ENCODE measurements at regions not wholly inside any gene's neighbourhood (a gene's known extent, or its start where the extent isn't known, plus 50 kb on each side); places are given as distances from the start of the nearest gene placed in this dataset.
A peak's percentile ranks its signal among the peaks of the same experiment; 100 is the strongest.
"Not testable (repeated sequence)": the region's sequence is repeated elsewhere in the genome, so short reads cannot be mapped to it uniquely, and the experiment has no call there.

DNA sequence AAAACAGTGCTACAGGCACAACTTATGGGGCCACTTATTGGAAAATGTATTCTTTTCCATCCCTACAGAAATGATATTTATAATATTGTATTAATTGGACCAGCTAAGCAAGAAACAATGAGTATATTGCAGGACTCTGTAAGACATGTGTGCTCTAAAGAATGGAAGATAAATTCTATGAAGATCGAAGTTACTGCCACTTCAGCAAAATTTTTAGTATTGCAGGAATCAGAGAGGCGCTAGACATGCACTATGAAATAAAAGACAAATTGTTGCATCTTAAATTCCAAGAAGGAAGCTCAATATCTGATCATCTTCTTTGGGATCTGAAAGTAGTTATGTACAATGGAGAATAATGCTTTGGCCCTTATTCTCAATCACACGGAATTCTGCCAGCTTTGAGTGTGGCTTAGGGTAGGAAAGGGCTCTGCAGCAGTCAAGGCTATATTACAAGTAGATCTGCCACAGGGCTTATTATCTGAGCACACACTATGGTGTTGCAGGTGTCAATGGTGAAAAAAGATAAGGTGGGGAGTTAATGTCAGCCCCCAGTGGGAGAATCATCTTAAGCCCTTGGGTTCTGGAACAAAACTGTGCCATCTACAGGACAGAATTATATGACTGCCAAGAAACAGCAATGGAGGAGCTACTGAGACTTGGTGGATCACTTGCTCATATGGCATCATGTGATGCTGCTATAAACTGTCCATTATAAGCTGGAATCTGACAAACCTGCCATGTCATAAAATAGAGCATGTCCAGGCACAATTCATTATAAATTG, 334.0 kb upstream of the NDST3 start:
- DNase-seq: peak; percentile 6

DNA sequence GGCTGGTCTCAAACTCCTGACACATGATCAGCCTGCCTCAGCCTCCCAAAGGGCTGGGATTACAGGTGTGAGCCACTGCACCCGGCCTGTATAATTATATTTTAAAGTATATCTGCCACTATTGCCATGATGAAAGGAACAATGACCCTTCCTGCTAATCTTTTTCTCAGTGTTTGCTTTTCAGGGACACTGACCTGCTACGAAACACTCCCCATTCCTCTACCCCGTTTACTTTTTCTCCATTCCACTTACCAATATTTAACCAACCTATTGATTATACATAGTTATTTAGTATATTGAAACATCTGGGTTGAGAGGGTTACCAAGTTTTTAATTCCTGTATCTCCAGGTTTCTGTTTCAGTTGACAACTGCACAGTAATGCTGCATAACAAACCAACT, 331.9 kb upstream of the NDST3 start:
- no peak for DNase-seq

DNA sequence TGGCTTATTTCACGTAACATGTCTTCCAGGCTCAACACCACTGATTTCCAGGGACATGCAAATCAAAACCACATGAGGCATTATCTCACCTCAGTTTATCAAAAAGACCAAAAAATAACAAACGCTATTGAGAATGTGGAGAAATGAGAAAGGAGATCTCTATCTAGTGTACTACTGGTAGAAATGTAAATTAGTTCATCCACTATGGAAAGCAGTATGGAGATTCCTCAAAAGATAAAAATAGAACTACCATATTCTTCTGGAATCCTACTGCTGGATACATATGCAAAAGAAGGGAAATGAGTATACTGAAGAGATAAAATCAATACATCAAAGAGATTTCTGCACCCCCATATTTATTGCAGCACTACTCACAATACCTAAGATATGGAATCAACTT, 329.6 kb upstream of the NDST3 start:
- DNase-seq: no peak

DNA sequence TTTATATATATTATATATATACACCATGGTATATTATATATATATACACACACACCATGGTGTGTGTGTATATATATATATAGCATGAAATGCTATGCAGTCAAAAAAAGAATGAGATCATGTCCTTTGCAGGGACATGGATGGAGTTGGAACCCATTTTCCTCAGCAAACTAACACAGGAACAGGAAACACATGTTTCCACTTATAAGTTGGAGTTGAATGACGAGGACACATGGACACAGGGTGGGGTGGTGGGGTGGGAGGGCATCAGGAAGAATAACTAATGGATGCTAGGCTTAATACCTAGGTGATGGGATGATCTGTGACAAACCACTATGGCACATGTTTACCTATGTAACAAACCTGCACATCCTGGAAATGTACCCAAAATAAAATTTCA, 293.6 kb upstream of the NDST3 start:
- no peak for DNase-seq

DNA sequence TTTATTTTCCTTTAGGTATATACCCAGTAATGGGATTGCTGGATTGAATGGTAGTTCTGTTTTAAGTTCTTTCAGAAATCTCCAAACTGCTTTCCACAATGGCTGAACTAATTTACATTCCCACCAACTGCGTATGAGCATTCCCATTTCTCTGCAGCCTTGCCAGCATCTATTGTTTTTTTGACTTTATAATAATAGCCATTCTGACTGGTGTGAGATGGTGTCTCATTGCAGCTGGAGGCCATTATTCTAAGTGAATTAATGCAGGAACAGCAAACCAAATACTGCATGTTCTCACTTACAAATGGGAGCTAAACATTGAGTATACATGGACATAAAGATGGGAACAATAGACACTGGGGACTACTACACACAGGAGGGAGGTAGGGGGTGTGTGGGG, 288.9 kb upstream of the NDST3 start:
- not testable (repeated sequence) for DNase-seq

- no peak for DNase-seq
Observed at GRCh38 chr4:117755438-117755837, 278.8 kb upstream of the NDST3 start.

DNA sequence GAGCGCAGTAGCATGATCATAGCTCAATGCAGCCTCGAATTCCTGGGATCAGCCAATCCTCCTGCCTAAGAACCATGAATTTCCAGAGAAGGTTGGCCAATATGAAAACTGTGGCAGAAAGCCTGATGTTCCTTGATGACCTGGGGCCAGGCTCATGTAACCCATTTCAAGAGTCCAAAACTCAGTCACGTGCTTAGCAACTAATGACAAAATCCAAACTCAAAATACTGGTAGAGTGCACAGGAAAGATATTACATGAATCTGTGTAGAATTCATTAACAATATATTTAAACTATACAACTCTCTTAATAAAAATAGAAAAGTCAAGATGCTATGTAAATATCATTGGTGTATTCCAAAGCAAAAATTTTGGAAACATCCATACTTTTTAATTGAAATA, 265.7 kb upstream of the NDST3 start:
- DNase-seq: no peak

DNA sequence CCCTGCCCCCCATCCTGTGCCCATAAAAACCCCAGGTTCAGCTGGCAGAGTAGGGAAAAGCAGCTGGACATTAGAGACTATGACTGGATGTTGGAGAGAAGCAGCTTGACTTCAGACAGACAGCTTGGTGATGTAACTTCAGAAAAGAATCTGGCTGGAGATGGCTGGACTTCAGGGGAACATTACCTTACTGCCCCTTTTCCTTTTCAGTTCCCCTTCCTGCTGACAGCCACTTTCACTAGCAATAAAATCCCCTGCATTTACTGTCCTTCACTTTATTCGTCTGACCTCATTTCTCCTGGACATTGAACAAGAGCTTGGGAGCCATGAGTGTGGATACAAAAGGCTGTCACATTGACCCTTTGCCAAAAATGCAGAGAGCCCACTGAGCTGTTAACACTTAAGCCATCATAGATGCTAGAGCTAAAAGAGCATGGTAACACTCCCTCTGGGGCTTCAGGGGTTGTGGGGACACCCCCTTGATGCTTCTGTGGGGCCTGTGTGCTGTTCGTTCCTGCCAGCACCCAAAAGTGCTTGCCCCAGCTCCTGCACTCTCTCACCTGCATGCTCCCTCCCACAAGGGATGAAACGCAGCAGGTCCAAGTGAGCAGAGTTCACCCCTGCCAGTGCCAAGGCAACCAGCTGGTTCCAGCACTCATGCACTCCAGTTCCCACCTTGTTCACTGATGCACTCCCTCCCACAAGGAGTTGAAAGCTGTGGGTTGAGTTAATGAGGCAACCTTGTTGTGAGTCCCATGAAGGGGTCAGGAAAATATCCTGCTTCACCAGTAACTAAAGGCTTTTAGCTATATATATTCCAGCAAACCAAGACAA, 263.8 kb upstream of the NDST3 start:
- no peak for DNase-seq

DNA sequence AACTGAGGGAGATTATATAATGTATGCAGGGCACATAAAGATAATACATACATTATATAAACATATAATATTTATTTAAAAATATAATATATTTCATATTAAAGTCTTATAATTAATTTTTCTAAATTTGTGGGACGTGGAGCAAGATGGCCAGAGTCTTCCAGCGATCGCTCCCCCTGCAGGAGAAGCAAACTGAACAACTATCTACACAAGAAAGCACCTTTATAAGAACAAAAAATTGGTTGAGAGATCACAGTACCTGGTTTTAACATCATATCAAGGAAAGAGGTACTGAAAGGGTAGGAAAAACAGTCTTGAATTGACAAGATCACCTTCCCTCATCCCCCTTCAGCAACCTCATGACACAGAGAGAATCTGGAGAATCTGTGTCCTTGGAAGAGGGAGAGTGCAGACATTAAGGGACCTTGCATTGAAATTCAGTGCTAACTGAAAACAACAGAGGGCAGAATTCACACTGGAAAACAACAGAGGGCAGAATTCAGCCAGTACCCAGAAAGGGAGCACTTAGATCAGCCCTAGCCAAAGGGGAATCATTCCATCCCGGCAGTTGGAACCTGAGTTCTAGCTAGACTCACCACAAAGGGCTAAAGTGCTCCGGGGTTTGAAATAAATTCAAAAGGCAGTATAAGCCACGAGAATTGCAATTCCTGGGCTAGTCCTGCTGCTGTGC, 262.5 kb upstream of the NDST3 start:
- DNase-seq: no peak

GRCh38 chr4:117773064-117773936, 261.0 kb upstream of the NDST3 start:
- DNase-seq: no peak

- no peak for DNase-seq
Observed at GRCh38 chr4:117777721-117778120, 256.6 kb upstream of the NDST3 start.

- no peak for DNase-seq
Observed at GRCh38 chr4:117783716-117784115, 250.6 kb upstream of the NDST3 start.

DNA sequence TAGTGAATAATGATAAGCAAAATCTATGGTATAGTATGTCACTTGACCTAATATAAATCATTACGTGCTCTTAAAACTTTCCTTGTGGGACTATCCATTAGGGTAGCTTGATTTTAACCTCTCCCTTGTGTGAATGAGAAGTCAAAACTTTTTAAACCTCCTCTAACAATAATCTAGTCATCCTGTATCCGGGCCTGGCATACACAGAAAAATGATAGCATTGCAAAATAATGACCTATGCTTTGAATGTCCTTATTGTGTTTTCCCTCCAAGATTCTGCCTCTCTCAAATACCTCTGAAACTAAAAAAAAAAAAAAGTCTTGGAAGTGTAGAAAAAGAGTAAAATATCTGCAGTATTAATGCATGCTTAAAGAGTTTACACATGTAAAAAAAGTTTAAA, 250.0 kb upstream of the NDST3 start:
- no peak for DNase-seq

DNA sequence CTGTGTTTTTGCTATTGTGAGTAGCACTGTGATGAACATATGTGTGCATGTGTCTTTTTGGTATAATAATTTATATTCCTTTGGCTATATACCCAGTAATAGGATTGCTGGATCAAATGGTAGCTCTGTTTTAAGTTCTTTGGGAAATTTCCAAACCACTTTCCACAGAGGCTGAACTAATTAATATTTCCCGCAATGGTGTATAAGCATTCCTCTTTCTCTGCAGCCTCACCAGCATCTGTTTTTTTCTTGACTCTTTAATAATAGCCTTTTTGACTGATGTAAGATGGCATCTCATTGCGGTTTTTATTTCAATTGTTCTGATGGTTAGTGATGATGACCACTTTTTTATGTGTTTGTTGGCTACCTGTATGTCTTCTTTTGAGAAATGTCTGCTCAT, 247.7 kb upstream of the NDST3 start:
- DNase-seq: no peak

- DNase-seq: no peak
Observed at GRCh38 chr4:117793845-117794480, 240.3 kb upstream of the NDST3 start.

DNA sequence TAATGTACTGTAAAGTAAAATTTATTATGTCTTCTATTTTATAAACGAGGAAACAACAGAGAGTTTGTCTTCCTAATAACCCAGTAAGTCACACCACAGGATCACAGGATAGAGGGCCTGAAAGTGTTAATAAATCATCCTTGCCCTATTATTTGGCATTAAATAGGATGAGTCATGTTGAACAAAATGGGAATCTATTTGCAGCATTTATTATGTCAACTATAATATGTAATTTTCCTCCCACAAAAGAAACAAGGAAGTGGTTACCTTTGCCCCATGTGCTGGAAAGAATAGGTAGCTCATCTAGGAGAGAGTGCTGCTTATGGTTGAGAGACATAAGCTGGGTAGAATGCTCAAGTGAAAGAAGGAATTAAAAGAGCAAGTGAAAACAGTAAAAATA, 237.6 kb upstream of the NDST3 start:
- no peak for DNase-seq

DNA sequence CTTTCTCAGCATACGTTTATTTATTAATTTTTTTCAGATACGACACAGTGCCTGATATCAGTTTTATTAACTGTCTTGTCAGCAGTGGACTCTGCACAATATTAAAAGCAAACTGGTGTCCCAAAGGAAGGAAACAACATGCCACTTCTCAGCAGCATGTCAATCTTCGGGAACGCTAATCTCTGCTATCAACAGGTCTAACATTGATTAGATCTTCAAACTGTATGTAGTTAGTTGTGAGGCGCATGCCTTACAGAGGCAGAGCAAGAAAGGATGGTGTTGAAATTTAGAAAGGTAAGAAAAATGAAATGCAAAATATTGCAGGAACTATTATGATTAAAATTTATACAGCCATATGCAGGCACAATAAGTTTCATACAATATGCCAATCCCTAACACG, 233.7 kb upstream of the NDST3 start:
- no peak for DNase-seq

- DNase-seq: no peak
Observed at GRCh38 chr4:117801756-117802155, 232.5 kb upstream of the NDST3 start.

DNA sequence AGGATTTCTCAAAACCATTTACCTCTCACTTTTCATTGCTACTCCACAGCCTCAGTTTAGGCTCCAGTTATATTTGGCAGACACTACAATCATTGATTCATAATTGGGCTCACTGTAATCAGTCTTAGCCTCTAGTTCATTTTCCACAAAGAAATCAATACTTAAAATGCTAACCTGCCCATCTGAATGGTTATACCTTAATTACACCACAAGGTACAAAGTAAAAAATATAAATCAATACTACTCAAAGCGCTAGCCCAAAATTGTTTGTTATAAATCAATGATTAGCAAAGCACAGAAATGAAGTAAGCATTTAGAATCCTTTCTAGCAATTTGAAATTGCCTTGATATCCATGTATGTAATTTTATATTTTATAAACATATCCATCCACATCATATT, 222.6 kb upstream of the NDST3 start:
- DNase-seq: no peak

GRCh38 chr4:117814277-117815246, 219.7 kb upstream of the NDST3 start:
- no peak for DNase-seq

- DNase-seq: no peak
Observed at GRCh38 chr4:117817301-117817700, 217.0 kb upstream of the NDST3 start.

Data from NCI-H524 treated with DMSO at 0.1 percent for 48 hours (cell line).